ENCODE measurements at regions not wholly inside any gene's neighbourhood (a gene's known extent, or its start where the extent isn't known, plus 50 kb on each side); places are given as distances from the start of the nearest gene placed in this dataset.
A peak's percentile ranks its signal among the peaks of the same experiment; 100 is the strongest.

GRCh38 chr9:6703898-6704639, 53.7 kb upstream of the KDM4C start (continued):
- peak; percentile 51 for TF ChIP-seq ZNF574 (CRISPR knock-in tag; IDR thresholded peaks at IDR 0.05)
- TF ChIP-seq MBD4 (IDR thresholded peaks at IDR 0.05; ENCODE audit: borderline replicate concordance, low read length): no peak
- TF ChIP-seq ZBTB20 (CRISPR knock-in tag; IDR thresholded peaks at IDR 0.05; ENCODE audit: borderline replicate concordance, low read depth): 0 out of 2 replicates have a peak, but pooled peaks have one; percentile 19
- no peak for TF ChIP-seq ARID5B (CRISPR knock-in tag; IDR thresholded peaks at IDR 0.05)
- TF ChIP-seq MTF2 (CRISPR knock-in tag; IDR thresholded peaks at IDR 0.05; ENCODE audit: borderline replicate concordance): no peak
- peak; percentile 65; the same call in 1 of the 2 replicates for TF ChIP-seq BCL3 (CRISPR knock-in tag; IDR thresholded peaks at IDR 0.05)
- TF ChIP-seq PATZ1 (CRISPR knock-in tag; IDR thresholded peaks at IDR 0.05): 0 out of 2 replicates have a peak, but pooled peaks have one; percentile 28
- TF ChIP-seq ZNF782 (CRISPR knock-in tag; IDR thresholded peaks at IDR 0.05; ENCODE audit: borderline replicate concordance): 0 out of 2 replicates have a peak, but pooled peaks have one; percentile 32
- TF ChIP-seq ZNF296 (CRISPR knock-in tag; conservative IDR thresholded peaks at IDR 0.05): no peak
- no peak for TF ChIP-seq ARHGAP35 (CRISPR knock-in tag; IDR thresholded peaks at IDR 0.05; ENCODE audit: borderline replicate concordance)
- TF ChIP-seq ZBTB33 (CRISPR knock-in tag; IDR thresholded peaks at IDR 0.05): no peak
- no peak for TF ChIP-seq ZBTB3 (CRISPR knock-in tag; IDR thresholded peaks at IDR 0.05; ENCODE audit: borderline replicate concordance, low read depth)
- 0 out of 2 replicates have a peak, but pooled peaks have one; percentile 26 for TF ChIP-seq ZNF891 (CRISPR knock-in tag; IDR thresholded peaks at IDR 0.05)
- peak; percentile 48; the same call in 1 of the 2 replicates for TF ChIP-seq WIZ (CRISPR knock-in tag; IDR thresholded peaks at IDR 0.05)
- peak; percentile 65 for TF ChIP-seq TAF1 (CRISPR knock-in tag; IDR thresholded peaks at IDR 0.05)
- TF ChIP-seq ZC3H13 (CRISPR knock-in tag; IDR thresholded peaks at IDR 0.05): no peak
